MV-4-11 (cell line): ENCODE measurements at regions not wholly inside any gene's neighbourhood (a gene's known extent, or its start where the extent isn't known, plus 50 kb on each side); places are given as distances from the start of the nearest gene placed in this dataset.
A peak's percentile ranks its signal among the peaks of the same experiment; 100 is the strongest.

Experiments used
- DNase-seq: peaks from one replicate; lab custom pipeline; 2025; lab: John Stamatoyannopoulos, UW

- DNase-seq, result no peak
Measured at GRCh38 chr9:22286661-22287060, 160.0 kb upstream of the DMRTA1 start.

GRCh38 chr9:22288661-22289060 is 158.0 kb upstream of the DMRTA1 start:
- no peak for DNase-seq

- peak; percentile 43 for DNase-seq
Measured at GRCh38 chr9:22307013-22307711, 139.5 kb upstream of the DMRTA1 start.

GRCh38 chr9:22308177-22308576 is 138.4 kb upstream of the DMRTA1 start:
- DNase-seq, result no peak

- DNase-seq, result no peak
Measured at GRCh38 chr9:22316645-22317044, 130.0 kb upstream of the DMRTA1 start.

DNA sequence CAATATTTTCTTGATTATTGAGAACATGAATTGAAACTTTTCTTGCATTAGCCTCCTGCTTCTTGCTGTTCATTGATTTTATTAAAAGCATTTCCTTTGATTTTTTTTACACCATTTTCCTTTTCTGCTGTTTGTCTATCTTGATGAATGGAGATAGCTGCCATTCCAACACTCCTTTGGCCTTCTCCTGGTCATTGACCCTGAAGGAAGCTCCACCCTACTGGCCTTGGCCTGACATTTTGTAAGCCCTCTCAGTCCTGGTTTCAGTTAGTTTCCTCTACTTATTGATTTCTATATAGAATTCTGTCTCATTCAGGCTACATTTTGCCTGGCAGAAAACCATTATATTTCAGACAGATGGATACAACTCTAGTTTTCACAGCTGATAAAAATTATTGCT is 115.1 kb upstream of the DMRTA1 start:
- DNase-seq, result no peak

- DNase-seq, result no peak
Measured at GRCh38 chr9:22332202-22332601, 114.4 kb upstream of the DMRTA1 start.

GRCh38 chr9:22337261-22337660 is 109.4 kb upstream of the DMRTA1 start:
- no peak for DNase-seq

GRCh38 chr9:22342491-22343217 is 104.0 kb upstream of the DMRTA1 start:
- DNase-seq, result no peak

DNA sequence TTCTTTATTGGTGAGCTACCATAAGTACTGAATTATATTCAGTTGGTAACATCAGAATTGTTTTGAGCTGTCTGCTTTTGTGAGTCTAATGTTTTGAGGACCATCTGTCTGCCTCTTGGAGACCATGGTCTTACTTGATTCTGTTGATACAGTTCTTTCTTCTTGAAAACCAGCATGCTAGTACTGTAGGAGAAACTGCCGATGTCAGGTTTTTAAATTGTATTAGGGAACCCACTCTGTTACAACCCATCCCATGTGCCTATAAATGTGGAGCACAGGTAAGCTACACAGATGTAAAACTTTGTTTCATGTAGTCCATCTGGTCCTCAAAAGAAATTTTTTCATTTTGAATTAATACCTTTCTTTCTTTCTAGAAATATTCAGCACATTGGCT is 103.4 kb upstream of the DMRTA1 start:
- DNase-seq, result no peak

DNA sequence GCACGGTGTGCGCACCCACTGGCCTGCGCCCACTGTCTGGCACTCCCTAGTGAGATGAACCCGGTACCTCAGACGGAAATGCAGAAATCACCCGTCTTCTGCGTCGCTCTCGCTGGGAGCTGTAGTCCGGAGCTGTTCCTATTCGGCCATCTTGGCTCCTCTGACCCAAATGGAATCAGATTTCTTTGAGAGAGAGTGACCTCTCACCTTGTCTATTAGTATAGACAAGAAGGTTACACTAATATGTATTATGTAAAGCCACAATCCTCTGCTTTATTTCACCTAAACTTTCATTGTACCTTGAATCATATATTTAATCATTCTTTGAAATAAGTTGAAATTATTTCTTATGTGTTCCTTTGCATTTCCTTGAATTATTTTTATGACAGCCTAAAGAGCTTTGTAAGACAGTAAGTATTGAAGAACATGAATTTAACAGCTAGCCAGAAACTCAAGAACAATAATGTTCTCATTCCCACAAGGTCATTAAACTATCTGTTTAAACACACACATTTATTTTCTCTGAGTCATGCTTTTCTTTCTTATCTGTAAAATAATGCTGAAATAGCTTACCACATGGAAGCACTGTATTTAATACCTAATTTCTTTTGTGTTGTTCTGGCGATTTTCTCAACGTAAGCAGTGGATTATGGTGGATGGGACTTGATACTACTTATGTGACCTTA is 91.8 kb upstream of the DMRTA1 start:
- no peak for DNase-seq

DNA sequence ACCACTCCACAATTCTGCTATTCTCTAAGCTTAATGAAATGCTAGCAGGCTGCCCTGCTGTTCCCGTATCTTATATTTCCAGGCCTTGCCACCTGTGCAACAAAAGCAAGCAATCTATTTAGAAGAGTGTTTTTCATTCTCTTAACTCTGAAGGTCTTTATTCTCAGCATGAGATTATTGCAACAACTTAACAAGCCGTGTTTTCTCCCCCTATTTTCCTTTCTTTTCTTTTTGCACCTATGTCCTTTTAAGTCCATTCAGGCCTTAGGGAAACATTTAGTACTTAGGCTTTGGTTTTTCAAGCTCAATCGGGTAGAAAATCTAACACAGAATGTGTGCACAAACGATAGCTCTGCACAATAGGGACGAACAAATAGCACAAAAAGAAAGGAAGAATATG is 89.6 kb upstream of the DMRTA1 start:
- DNase-seq, result no peak

GRCh38 chr9:22363421-22363887 is 83.2 kb upstream of the DMRTA1 start:
- DNase-seq, result no peak

DNA sequence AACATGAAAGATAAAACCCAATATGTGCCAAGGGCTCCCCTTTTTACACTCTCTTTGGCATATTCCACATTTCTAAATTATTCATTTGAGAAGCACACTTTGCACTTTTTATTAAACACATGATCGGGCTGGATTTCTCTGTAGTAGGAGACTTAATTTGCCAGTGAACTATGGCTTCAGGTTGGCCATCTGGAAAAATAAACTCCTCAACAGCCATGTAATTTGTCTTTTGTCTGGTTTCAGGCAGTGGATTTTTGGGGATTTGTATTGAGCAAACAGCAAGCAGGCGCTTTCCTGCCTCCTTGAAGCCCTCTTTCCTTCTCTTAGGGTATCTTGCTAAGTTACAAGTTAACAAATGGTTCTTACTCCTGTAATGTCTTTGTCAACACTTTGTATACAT is 73.0 kb upstream of the DMRTA1 start:
- no peak for DNase-seq

DNA sequence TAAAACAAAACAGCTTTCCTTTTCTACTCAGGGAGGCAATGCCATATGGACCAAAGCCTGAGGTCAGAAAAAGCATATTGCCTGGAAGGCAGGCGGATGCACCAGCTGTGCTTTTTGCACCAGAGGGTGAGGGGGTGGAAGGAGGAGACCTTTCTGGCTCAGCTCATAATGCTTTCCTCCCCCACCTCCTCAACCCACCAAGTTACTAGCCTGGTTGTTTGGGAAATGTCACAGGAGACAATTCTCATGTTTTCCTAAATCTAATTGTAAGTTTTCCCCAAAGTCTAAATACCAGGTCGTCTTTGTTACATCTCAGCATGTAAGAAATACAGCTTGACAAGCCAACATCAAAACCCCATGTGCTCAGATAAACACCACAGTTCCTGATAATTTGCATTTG is 72.6 kb upstream of the DMRTA1 start:
- no peak for DNase-seq

DNA sequence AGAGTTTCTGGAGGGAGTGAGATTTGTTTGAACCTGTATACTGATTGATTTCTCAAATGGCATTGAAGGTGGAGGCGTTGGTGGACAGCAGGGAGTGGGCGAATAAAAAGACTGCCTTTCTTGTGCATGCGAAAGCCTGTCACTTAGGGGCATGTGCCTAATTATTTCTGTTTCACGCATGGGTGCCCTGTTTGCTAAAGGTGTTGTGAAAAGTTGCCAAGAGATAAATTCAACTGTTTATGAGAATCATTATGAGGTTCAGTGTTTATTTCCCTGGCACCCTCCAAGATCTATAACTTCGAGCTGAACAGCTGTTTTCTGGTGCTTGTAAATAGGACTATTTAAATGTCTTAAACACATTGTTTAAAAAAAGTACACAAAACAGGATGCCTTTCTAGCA is 67.4 kb upstream of the DMRTA1 start:
- DNase-seq, result no peak

- DNase-seq, result no peak
Measured at GRCh38 chr9:22381170-22381569, 65.5 kb upstream of the DMRTA1 start.

- DNase-seq, result no peak
Measured at GRCh38 chr9:22382331-22382730, 64.3 kb upstream of the DMRTA1 start.

DNA sequence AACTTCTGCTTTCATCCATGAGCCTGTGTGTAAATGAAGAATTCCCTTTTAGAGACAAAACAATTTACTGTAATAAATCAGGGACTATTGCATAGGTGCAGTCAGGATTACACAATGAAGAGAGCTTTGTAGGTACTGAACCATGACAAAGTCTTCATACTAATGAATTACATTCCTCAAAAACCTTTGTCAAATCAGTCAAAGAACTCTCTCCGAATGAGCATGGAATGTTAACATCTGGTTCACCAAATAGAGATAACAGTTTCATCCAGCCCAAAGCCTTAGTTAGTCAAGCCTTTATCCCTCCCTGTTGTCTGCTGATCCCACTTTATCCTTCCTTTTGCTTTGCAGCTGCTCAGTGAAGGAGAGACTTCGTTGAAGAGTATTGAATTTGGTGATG is 62.9 kb upstream of the DMRTA1 start:
- DNase-seq, result no peak

GRCh38 chr9:22389271-22389670 is 57.4 kb upstream of the DMRTA1 start:
- DNase-seq, result no peak

DNA sequence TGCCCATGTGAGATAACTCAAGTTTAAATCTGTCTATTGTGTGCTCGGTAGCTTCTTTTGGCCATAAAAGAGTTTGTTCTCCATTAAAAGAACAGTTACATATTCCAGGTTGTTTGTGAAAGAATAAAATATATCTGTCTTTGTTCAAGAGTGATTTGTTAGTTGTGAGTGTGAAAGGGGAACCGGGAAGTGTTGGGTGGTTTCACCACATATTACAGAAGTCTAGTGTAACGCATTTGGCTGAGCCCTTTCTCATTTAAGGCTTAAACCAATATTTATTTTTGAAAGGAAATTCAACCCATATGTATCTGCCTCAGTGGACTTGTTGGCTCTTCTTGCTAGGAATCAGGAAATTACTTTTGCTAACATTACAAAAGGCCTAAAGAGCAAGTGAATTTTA is 54.1 kb upstream of the DMRTA1 start:
- peak; percentile 53 for DNase-seq

- DNase-seq, result no peak
Measured at GRCh38 chr9:22395687-22396141, 50.9 kb upstream of the DMRTA1 start.
